Prostate gland (tissue), 2 donors: ENCODE measurements at regions not wholly inside any gene's neighbourhood (a gene's known extent, or its start where the extent isn't known, plus 50 kb on each side); places are given as distances from the start of the nearest gene placed in this dataset.
"Not testable (repeated sequence)": the region's sequence is repeated elsewhere in the genome, so short reads cannot be mapped to it uniquely, and the experiment has no call there.

Source experiments
- DNase-seq: peaks from one replicate; pipeline ENCODE4 v3.0.0-alpha.2; 2019; ENCODE audit warnings: low spot score
- H3K27ac ChIP-seq, 2 donors: fragments of 200-600 bp; sonication (generic); 2 replicates each; pipeline ENCODE4 v1.5.1; 2017 to 2019
- H3K27me3 ChIP-seq: fragments of 200-600 bp; sonication (generic); replicated peaks from 2 replicates; pipeline ENCODE4 v1.5.1; 2019; ENCODE audit not compliant: insufficient read depth
- H3K36me3 ChIP-seq, 2 donors: fragments of 200-600 bp; sonication (generic); 1 replicate in 1 of 2; 2 replicates in 1 of 2; pipeline versions ENCODE4 v1.5.1 to v1.8.1; 2017 to 2019
- H3K4me1 ChIP-seq: fragments of 200-600 bp; sonication (generic); replicated peaks from 2 replicates; pipeline ENCODE4 v1.5.1; 2019
- H3K4me3 ChIP-seq, 2 donors: fragments of 200-600 bp; sonication (generic); 2 replicates each; pipeline ENCODE4 v1.5.1; 2017 to 2019
- H3K9me3 ChIP-seq: fragments of 200-600 bp; sonication (generic); 2 replicates; pipeline ENCODE4 v1.5.1; 2017
- CTCF ChIP-seq, 4 experiments: fragments of 200-600 bp in 2 of 4; fragments of 450-650 bp in 2 of 4; sonication (generic) in 2 of 4; IDR thresholded peaks; 1 replicate in 3 of 4; 2 replicates in 1 of 4; pipeline ENCODE4 v1.5.1; 2016 to 2019; ENCODE audit warnings: antibody characterized with exemption in 4 of 4, mild to moderate bottlenecking in 2 of 4, moderate library complexity in 2 of 4
- POLR2A ChIP-seq: fragments of 450-650 bp; IDR thresholded peaks from one replicate; pipeline ENCODE4 v1.6.1; 2016; ENCODE audit warnings: antibody characterized with exemption, mild to moderate bottlenecking
- POLR2AphosphoS5 ChIP-seq: sonication (generic); formaldehyde crosslinking; IDR thresholded peaks from one replicate; pipeline ENCODE4 v1.6.1; 2017; ENCODE audit warnings: antibody characterized with exemption
- WGBS: methylation state at CpG from one replicate; pipeline ENCODE4 v1.1.5; 2018; 5-methylcytosine and 5-hydroxymethylcytosine counted together
- intact Hi-C: fragments of 100-400 bp; cut with DNase I; formaldehyde crosslinking; loops from one replicate; pipeline ENCODE4 v1.14.2; 2022

- WGBS: 19% methylated on average over 6 of the region's 6 CpGs
- no peaks in the 10 kb centered on the region for H3K27me3 ChIP-seq
- no peaks in the 10 kb centered on the region for H3K36me3 ChIP-seq
- TF ChIP-seq POLR2AphosphoS5 (no peak), CTCF (IDR thresholded peaks at IDR 0.05) (no peak), POLR2A (no peak)
- peak; percentile 51 for DNase-seq
- no peak overlapping the region for H3K4me3 ChIP-seq
- H3K9me3 ChIP-seq: no peaks in the 10 kb centered on the region
- intact Hi-C loops: no loop called here
- no peaks in the 10 kb centered on the region for H3K4me1 ChIP-seq
- H3K27ac ChIP-seq: no peak overlapping the region
Measured at GRCh38 chr4:188439641-188440311, 300.5 kb downstream of the TRIML1 start.

DNA sequence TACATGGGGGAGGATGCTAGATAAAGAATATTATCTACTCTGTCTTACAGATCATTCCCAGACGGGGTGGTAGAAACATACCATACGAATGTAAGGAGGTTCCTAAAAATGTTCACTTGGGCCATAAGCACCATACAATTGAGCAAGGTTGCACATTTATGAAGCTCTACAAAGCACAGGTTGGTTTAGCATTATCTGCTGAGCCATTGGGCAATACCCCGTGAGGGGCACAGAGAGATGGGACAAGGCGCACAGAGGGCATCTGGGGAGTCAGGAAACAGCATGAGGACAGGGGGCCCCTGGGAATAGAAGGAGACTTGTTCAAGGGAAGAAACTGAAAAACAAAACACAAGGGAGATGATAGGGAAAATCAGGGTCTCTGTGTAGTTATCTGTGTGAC, 305.3 kb downstream of the TRIML1 start:
- H3K36me3 ChIP-seq: no peaks in the 10 kb centered on the region
- no peaks in the 10 kb centered on the region for H3K27me3 ChIP-seq
- WGBS: 98% methylated on average over 4 of the region's 4 CpGs
- TF ChIP-seq POLR2A (no peak), CTCF (IDR thresholded peaks at IDR 0.05) (no peak), POLR2AphosphoS5 (no peak)
- H3K9me3 ChIP-seq: no peaks in the 10 kb centered on the region
- no peaks in the 10 kb centered on the region for H3K4me1 ChIP-seq
- intact Hi-C loops: no loop called here
- no peak for DNase-seq
- H3K27ac ChIP-seq: no peak overlapping the region
- H3K4me3 ChIP-seq: no peak overlapping the region

DNA sequence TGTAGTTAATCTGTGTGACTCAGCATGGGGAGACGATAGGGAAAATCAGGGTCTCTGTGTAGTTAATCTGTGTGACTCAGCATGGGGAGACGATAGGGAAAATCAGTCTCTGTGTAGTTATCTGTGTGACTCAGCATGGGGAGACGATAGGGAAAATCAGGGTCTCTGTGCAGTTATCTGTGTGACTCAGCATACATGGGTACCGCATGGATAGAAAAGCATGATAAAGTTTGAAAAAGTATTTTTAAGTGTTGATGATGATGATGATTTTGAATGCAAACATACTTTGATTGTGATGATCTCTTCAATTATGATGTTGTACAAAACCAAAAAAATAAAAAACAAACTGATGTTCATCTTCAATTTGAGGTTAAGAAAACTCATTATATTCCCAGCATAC, 309.8 kb downstream of the TRIML1 start:
- WGBS: 98% methylated on average over 2 of the region's 4 CpGs
- H3K4me1 ChIP-seq, intact Hi-C loops: not testable (repeated sequence)

DNA sequence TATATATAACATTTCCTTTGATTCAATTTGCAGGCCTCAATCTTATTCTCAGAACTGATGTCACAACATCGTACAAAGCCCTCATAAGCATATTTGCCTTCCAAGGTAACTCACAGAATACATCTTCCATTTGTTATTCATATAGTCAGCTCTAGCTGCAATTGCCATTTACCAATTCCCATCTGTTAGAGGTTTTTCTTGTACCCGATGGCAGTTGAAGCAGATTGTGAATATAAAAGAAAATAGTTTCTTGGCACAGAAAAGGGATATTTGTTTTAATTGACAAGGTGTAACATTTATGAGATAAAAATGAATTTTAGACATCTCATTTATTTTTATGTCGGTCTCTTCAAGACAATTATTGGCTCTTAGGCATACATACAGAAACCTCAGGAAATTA, 311.3 kb downstream of the TRIML1 start:
- Histone ChIP-seq H3K27ac (no peak overlapping the region), H3K4me3 (no peak overlapping the region), H3K4me1 (no peaks in the 10 kb centered on the region), H3K36me3 (no peaks in the 10 kb centered on the region), H3K27me3 (no peaks in the 10 kb centered on the region), H3K9me3 (no peaks in the 10 kb centered on the region)
- intact Hi-C loops: no loop called here
- no peak for TF ChIP-seq POLR2AphosphoS5
- TF ChIP-seq POLR2A: no peak
- TF ChIP-seq CTCF (IDR thresholded peaks at IDR 0.05): no peak
- 52% methylated on average over 3 of the region's 3 CpGs for WGBS
- DNase-seq: no peak

More for the DNA sequence above, 309.8 kb downstream of the TRIML1 start:
- H3K36me3 ChIP-seq, H3K9me3 ChIP-seq, H3K27ac ChIP-seq, H3K27me3 ChIP-seq, DNase-seq, H3K4me3 ChIP-seq: not testable (repeated sequence)

GRCh38 chr4:188452097-188452496, 312.9 kb downstream of the TRIML1 start:
- intact Hi-C loops: no loop called here
- H3K27me3 ChIP-seq: no peaks in the 10 kb centered on the region
- no peaks in the 10 kb centered on the region for H3K9me3 ChIP-seq
- no peak for TF ChIP-seq POLR2A
- TF ChIP-seq POLR2AphosphoS5: no peak
- no peak for TF ChIP-seq CTCF (IDR thresholded peaks at IDR 0.05)
- no peaks in the 10 kb centered on the region for H3K4me1 ChIP-seq
- H3K27ac ChIP-seq: no peak overlapping the region
- H3K36me3 ChIP-seq: no peaks in the 10 kb centered on the region
- DNase-seq: no peak
- no peak overlapping the region for H3K4me3 ChIP-seq
- WGBS: 64% methylated on average over 11 of the region's 11 CpGs
